ENCODE measurements at regions not wholly inside any gene's neighbourhood (a gene's known extent, or its start where the extent isn't known, plus 50 kb on each side); places are given as distances from the start of the nearest gene placed in this dataset.

DNA sequence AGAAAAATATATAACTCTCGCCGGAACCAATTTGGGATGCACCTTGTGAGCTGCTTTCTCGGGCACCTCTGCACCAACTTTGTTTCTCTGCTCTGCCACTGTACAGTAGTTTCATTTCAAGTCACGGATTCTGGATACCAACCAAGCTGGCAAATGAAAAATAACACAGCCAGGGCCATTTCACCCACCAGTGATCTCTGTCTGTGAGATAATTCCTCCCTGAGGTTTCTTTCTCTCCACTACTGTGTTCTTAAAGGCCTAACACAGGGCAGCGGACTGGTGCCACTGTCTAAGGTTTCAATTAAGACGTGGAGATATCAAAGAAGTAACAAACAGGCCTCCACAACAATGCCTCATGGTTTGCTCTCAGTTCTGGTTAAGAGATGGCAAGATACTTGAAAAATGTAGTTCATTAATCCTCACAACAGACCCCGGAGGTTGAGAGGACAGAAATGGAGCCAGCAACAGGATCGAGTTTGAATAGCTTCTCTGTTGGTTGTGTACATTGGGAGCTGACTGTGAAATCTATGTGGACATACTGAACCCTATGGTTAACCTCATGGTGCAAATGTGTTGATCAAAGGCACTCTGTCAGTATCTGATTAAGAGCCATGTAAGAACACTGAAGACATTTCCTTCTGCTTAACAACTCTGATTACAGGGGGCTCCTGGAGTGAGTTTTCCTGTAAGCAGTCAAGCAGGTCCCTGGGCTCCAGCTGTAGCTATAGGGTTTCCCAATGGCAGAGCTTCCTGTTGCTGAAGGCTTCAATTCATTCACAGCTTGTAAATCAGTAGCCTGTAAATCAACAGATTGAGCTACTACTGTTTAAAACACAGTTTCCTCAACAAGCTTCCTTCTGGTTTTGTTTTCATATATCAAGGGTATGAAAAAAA, 470.5 kb downstream of the EPHA3 start:
- Histone ChIP-seq H3K4me1 (no peaks in the 10 kb centered on the region), H3K27me3 (no peaks in the 10 kb centered on the region), H3K27ac (no peak overlapping the region), H3K9me3 (no peaks in the 10 kb centered on the region), H3K36me3 (no peaks in the 10 kb centered on the region), H3K4me3 (no peak overlapping the region)
- 69 to 84% methylated on average over 2 to 8 of the region's 8 CpGs for WGBS, 2 donors (ENCODE audit: low coverage in 1 of 2)
- TF ChIP-seq, protein P1, sequence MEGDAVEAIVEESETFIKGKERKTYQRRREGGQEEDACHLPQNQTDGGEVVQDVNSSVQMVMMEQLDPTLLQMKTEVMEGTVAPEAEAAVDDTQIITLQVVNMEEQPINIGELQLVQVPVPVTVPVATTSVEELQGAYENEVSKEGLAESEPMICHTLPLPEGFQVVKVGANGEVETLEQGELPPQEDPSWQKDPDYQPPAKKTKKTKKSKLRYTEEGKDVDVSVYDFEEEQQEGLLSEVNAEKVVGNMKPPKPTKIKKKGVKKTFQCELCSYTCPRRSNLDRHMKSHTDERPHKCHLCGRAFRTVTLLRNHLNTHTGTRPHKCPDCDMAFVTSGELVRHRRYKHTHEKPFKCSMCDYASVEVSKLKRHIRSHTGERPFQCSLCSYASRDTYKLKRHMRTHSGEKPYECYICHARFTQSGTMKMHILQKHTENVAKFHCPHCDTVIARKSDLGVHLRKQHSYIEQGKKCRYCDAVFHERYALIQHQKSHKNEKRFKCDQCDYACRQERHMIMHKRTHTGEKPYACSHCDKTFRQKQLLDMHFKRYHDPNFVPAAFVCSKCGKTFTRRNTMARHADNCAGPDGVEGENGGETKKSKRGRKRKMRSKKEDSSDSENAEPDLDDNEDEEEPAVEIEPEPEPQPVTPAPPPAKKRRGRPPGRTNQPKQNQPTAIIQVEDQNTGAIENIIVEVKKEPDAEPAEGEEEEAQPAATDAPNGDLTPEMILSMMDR (IDR thresholded peaks at IDR 0.05) = no peak
- no peak for ATAC-seq

DNA sequence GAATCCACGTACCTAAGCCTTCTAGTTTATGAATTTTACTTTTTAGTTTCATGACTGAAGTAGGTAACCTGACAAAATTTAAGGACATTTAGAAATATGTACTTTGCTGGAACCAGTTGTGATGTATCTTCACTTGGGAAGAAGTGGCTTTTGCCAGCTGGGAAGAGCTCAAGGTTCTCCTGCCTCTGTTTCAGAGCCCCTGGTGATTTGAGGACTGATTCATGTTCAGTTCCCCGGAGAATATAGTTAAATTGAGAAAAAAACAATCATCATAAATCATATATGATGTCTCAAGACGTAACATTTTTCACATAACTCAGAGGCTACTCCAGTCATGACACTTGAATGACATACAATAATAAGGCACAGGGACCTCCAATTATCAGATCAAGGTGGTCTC, 473.4 kb downstream of the EPHA3 start:
- no peaks in the 10 kb centered on the region for H3K4me1 ChIP-seq
- ATAC-seq = no peak
- H3K27ac ChIP-seq = no peak overlapping the region
- no peaks in the 10 kb centered on the region for H3K36me3 ChIP-seq
- WGBS, 2 donors (ENCODE audit: low coverage in 1 of 2) = 68 to 88% methylated on average over 1 to 3 of the region's 3 CpGs
- no peaks in the 10 kb centered on the region for H3K9me3 ChIP-seq
- TF ChIP-seq POLR2AphosphoS5 (IDR thresholded peaks at IDR 0.05) = no peak
- TF ChIP-seq, protein P1 (IDR thresholded peaks at IDR 0.05) = no peak
- no peak for TF ChIP-seq POLR2A (IDR thresholded peaks at IDR 0.05)
- TF ChIP-seq EP300 (IDR thresholded peaks at IDR 0.05) = no peak
- H3K27me3 ChIP-seq = no peaks in the 10 kb centered on the region
- no peak overlapping the region for H3K4me3 ChIP-seq

DNA sequence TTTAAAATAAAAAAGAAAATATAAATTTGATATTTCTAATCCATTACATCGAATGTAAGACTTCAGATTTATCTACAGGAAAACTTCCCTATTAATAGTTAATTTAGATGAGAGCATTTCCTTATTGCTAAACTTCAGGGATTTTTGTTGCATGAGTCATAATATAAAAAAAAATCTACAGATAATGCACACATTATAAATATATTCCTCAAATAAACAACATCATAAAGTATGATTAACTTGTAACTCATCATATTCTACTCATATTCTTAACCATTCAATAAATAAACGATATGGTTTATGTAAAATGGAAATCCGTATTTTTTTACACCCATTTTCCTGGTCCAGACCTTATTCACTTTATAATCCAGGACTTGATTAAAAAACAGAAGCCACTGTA, 477.0 kb downstream of the EPHA3 start:
- no peak for ATAC-seq
- Histone ChIP-seq H3K27ac (no peak overlapping the region), H3K4me3 (no peak overlapping the region), H3K9me3 (no peaks in the 10 kb centered on the region), H3K4me1 (no peaks in the 10 kb centered on the region), H3K36me3 (no peaks in the 10 kb centered on the region), H3K27me3 (no peaks in the 10 kb centered on the region)
- TF ChIP-seq EP300 (IDR thresholded peaks at IDR 0.05) (no peak), POLR2AphosphoS5 (IDR thresholded peaks at IDR 0.05) (no peak), POLR2A (IDR thresholded peaks at IDR 0.05) (no peak)
- TF ChIP-seq, protein P1 (IDR thresholded peaks at IDR 0.05) = no peak
- WGBS, 2 donors (ENCODE audit: low coverage in 1 of 2) = 75 to 84% methylated on average over 3 of the region's 3 CpGs

DNA sequence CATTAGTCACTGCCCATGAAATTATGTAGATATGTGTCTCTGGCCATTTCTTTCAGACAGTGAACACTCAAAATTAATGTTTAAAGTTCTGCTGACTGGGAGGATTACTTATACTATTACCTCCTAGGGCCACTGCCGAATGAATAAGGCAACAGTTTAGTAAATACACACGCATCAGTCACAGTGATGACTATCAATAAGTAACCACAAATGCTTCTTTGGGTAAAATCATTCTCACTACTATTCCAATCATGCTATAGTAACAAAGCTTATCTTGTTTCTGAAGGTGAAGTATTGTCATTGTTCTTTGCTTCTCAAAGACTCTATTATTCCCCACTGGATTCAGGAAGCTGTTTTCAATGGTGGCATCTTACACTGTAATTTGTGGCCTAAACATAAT, 478.8 kb downstream of the EPHA3 start:
- Histone ChIP-seq H3K4me3 (no peak overlapping the region), H3K27ac (no peak overlapping the region), H3K9me3 (no peaks in the 10 kb centered on the region), H3K36me3 (no peaks in the 10 kb centered on the region), H3K27me3 (no peaks in the 10 kb centered on the region), H3K4me1 (no peaks in the 10 kb centered on the region)
- TF ChIP-seq EP300 (IDR thresholded peaks at IDR 0.05) (no peak), POLR2AphosphoS5 (IDR thresholded peaks at IDR 0.05) (no peak), POLR2A (IDR thresholded peaks at IDR 0.05) (no peak)
- TF ChIP-seq, protein P1 (IDR thresholded peaks at IDR 0.05) = no peak
- 83 to 95% methylated on average over 2 of the region's 2 CpGs for WGBS, 2 donors (ENCODE audit: low coverage in 1 of 2)
- no peak for ATAC-seq

DNA sequence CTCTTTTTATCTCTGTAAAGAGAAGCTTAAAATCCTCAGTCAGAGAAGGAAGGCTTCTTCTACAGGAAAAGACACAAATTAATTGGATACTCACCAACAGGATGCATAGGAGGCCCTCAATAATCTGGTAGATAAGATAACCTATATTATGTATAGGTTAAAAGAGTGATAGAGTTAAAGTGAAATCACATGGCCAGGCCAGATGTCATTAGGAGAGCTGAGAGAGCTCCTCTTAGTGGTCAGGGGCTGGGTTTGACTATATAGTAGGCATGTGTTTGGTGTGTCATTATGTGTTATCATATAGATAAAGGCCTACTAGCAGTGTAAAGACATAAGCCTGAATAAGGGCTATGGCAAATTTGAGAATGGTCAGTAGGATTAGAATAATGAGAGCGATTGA, 479.3 kb downstream of the EPHA3 start:
- no peaks in the 10 kb centered on the region for H3K27me3 ChIP-seq
- H3K4me3 ChIP-seq = no peak overlapping the region
- ATAC-seq = no peak
- H3K4me1 ChIP-seq = no peaks in the 10 kb centered on the region
- WGBS, 2 donors (ENCODE audit: low coverage in 1 of 2) = 89% methylated on average over 1 of the region's 1 CpG; no CpG with 5 or more reads in 1 of the 2 donors
- H3K27ac ChIP-seq = no peak overlapping the region
- TF ChIP-seq POLR2A (IDR thresholded peaks at IDR 0.05) = no peak
- no peak for TF ChIP-seq EP300 (IDR thresholded peaks at IDR 0.05)
- TF ChIP-seq, protein P1 (IDR thresholded peaks at IDR 0.05) = no peak
- TF ChIP-seq POLR2AphosphoS5 (IDR thresholded peaks at IDR 0.05) = no peak
- H3K36me3 ChIP-seq = no peaks in the 10 kb centered on the region
- no peaks in the 10 kb centered on the region for H3K9me3 ChIP-seq

All from gastroesophageal sphincter (tissue), 4 donors.